Raji (cell line): ENCODE measurements at regions not wholly inside any gene's neighbourhood (a gene's known extent, or its start where the extent isn't known, plus 50 kb on each side); places are given as distances from the start of the nearest gene placed in this dataset.

Experiments used
- POLR2A ChIP-seq: IDR thresholded peaks from 2 replicates; pipeline ENCODE4 v1.6.1; 2011; ENCODE audit warnings: low read depth, low read length, control low read depth; ENCODE audit not compliant: insufficient read depth

GRCh38 chr3:194854659-194855390 is 169.1 kb downstream of the FAM43A start:
- TF ChIP-seq POLR2A, result no peak

- no peak for TF ChIP-seq POLR2A
These were observed 170.6 kb downstream of the FAM43A start for GRCh38 chr3:194856296-194856695.

- TF ChIP-seq POLR2A, result no peak
These were observed 171.9 kb downstream of the FAM43A start for GRCh38 chr3:194857469-194858113.

GRCh38 chr3:194858382-194858781 is 172.7 kb downstream of the FAM43A start:
- TF ChIP-seq POLR2A, result no peak

GRCh38 chr3:194860725-194861124 is 175.0 kb downstream of the FAM43A start:
- no peak for TF ChIP-seq POLR2A

GRCh38 chr3:194861375-194861774 is 175.7 kb downstream of the FAM43A start:
- no peak for TF ChIP-seq POLR2A

GRCh38 chr3:194865061-194865460 is 179.4 kb downstream of the FAM43A start:
- TF ChIP-seq POLR2A, result no peak

GRCh38 chr3:194865615-194866014 is 179.9 kb downstream of the FAM43A start:
- TF ChIP-seq POLR2A, result no peak

- no peak for TF ChIP-seq POLR2A
These were observed 180.6 kb downstream of the FAM43A start for GRCh38 chr3:194866236-194866635.

- no peak for TF ChIP-seq POLR2A
These were observed 181.7 kb downstream of the FAM43A start for GRCh38 chr3:194867270-194867983.

GRCh38 chr3:194868831-194869230 is 183.1 kb downstream of the FAM43A start:
- no peak for TF ChIP-seq POLR2A

- no peak for TF ChIP-seq POLR2A
These were observed 183.9 kb downstream of the FAM43A start for GRCh38 chr3:194869482-194870169.

- TF ChIP-seq POLR2A, result no peak
These were observed 184.9 kb downstream of the FAM43A start for GRCh38 chr3:194870394-194871110.

- no peak for TF ChIP-seq POLR2A
These were observed 185.6 kb downstream of the FAM43A start for GRCh38 chr3:194871143-194871863.

- TF ChIP-seq POLR2A, result no peak
These were observed 186.4 kb downstream of the FAM43A start for GRCh38 chr3:194871864-194872668.
